ENCODE measurements at regions not wholly inside any gene's neighbourhood (a gene's known extent, or its start where the extent isn't known, plus 50 kb on each side); places are given as distances from the start of the nearest gene placed in this dataset.

DNA sequence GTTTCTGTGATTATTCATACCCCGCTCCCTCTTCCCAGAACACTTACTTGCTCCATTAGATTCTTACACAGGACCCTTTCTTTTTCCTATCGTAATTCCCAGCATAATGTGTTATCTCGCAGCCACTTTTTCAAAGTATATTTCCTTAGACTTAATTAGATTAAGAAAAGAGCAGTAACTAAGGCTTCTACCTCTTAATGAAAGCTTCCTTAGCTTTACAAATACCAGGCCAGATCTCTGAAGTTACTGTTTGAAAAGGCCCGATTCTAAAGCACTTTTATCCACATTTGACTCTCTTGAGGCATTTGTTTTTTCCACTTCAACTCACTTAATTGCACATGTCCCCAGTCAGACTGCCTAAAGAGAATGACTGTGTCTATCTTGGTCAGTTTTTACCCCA is 1264.3 kb upstream of the ADGRL2 start:
- H3K4me3 ChIP-seq, result no peak overlapping the region

DNA sequence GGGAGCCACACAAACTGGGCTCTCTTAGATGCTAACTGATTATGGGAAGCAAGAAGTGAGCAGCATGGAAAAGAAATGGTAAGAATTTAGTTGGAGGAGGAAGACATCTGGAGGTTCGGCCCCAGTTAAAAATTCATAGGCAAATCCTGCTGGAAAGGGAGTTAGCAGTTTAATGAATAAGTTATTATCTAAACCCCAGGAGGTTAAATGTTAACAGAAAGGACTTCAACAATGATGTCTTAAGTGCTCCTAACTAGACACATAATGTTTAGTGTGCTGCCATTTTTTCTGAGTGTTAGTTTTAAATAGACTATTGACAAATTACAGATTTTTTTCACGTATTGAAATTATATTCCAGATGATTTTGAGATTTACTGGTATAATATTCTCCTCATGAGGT is 1265.3 kb upstream of the ADGRL2 start:
- Histone ChIP-seq H3K4me3 (no peak overlapping the region), H3K27me3 (no peaks in the 10 kb centered on the region), H3K36me3 (no peaks in the 10 kb centered on the region), H3K9me3 (no peaks in the 10 kb centered on the region), H3K27ac (no peak overlapping the region), H3K4me1 (no peaks in the 10 kb centered on the region)
- intact Hi-C loops (cut with DNase I), result no loop called here
- TF ChIP-seq, protein P1, sequence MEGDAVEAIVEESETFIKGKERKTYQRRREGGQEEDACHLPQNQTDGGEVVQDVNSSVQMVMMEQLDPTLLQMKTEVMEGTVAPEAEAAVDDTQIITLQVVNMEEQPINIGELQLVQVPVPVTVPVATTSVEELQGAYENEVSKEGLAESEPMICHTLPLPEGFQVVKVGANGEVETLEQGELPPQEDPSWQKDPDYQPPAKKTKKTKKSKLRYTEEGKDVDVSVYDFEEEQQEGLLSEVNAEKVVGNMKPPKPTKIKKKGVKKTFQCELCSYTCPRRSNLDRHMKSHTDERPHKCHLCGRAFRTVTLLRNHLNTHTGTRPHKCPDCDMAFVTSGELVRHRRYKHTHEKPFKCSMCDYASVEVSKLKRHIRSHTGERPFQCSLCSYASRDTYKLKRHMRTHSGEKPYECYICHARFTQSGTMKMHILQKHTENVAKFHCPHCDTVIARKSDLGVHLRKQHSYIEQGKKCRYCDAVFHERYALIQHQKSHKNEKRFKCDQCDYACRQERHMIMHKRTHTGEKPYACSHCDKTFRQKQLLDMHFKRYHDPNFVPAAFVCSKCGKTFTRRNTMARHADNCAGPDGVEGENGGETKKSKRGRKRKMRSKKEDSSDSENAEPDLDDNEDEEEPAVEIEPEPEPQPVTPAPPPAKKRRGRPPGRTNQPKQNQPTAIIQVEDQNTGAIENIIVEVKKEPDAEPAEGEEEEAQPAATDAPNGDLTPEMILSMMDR (IDR thresholded peaks at IDR 0.05), result no peak
- DNase-seq (no peak), ATAC-seq (no peak)

More for the DNA sequence above, 1264.3 kb upstream of the ADGRL2 start:
- TF ChIP-seq, protein P1 (IDR thresholded peaks at IDR 0.05), result no peak
- no peaks in the 10 kb centered on the region for H3K4me1 ChIP-seq
- ATAC-seq (no peak), DNase-seq (no peak)
- H3K9me3 ChIP-seq, result no peaks in the 10 kb centered on the region
- no peaks in the 10 kb centered on the region for H3K36me3 ChIP-seq
- no peaks in the 10 kb centered on the region for H3K27me3 ChIP-seq
- H3K27ac ChIP-seq, result no peak overlapping the region
- intact Hi-C loops (cut with DNase I), result no loop called here

DNA sequence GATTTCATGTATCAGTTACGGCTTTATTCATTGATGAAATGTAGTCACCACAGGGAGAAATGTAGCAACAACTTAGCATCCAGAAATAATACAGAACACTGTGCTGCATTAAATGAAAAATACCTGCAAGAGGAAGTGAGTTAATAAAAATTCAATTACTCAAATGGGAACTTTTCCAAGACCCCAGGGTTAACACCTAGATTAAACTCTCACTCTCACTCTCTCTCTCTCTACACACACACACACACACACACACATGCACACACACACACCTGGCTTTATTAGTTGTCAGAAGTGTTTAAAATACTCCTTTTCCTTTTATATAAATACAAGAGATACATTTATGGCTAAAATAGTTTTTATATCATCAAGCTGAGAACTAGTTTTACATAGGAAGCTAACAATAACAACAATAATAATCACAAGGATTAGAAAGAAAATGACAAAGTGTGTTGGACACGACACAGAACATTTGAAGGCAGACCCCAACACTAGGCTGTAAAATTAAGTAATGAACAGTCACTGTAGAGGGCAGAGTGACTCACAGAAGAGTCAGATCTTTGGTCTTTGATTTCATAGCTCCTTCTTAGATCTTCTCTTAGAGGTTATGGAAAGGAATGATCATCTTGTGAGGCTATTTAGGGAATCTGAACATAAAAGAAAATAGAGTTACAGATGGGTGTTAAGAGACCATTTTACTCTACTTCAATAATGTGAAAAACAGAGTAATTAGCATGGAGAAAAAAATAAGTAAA is 1266.0 kb upstream of the ADGRL2 start:
- no peaks in the 10 kb centered on the region for H3K4me1 ChIP-seq
- intact Hi-C loops (cut with DNase I), result no loop called here
- no peak for DNase-seq
- H3K27ac ChIP-seq, result no peak overlapping the region
- TF ChIP-seq, protein P1 (IDR thresholded peaks at IDR 0.05), result no peak
- ATAC-seq, result no peak
- H3K4me3 ChIP-seq, result no peak overlapping the region
- no peaks in the 10 kb centered on the region for H3K9me3 ChIP-seq
- no peaks in the 10 kb centered on the region for H3K36me3 ChIP-seq
- H3K27me3 ChIP-seq, result no peaks in the 10 kb centered on the region

DNA sequence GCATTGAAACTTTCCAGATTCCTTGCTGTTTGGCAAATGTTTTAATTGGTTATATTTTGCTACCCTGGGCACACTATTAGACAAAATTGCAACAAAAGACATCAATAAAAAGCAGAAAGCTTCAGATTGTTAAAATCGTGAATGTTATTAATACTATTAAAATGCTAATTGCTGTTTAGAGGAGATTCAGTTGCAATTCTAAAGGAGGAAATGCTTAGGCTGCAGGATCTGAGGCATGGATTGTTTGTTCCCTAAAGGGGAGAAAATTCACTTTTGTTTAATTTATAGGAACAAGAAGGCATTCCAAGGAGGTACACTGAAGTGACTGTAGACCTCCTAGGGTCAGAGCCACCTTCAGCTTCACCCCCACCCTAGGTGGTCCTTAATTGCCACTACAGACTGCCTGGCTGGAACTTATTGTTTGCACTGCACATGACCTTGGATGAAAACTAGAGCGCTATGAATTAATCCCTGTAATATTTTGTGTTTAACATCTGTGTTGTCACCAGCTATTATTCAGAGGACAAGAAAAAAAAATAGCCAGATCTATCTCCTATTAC is 1266.9 kb upstream of the ADGRL2 start:
- no peak overlapping the region for H3K4me3 ChIP-seq
- DNase-seq (no peak), ATAC-seq (no peak)
- TF ChIP-seq, protein P1 (IDR thresholded peaks at IDR 0.05), result no peak
- no peaks in the 10 kb centered on the region for H3K4me1 ChIP-seq
- no peak overlapping the region for H3K27ac ChIP-seq
- no peaks in the 10 kb centered on the region for H3K36me3 ChIP-seq
- H3K27me3 ChIP-seq, result no peaks in the 10 kb centered on the region
- no peaks in the 10 kb centered on the region for H3K9me3 ChIP-seq
- intact Hi-C loops (cut with DNase I), result no loop called here

DNA sequence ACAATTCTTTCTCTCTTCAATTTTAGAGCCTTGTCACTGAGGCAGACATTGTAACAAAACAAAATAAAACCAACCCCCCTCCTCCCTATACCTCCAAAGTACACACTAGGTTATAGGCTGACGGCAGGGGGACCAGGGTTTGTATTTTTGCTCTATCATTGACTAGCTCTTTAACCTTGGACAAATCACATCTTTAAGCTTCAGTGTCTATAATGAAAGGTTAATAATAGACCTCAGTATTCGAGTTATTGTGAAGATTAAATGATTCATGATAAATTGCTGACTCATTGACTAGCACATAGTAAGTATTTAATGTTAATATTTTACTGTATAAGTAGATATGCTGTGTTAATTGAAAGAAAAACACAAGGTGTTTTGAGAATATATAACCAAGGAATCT is 1267.6 kb upstream of the ADGRL2 start:
- no peak for ATAC-seq
- H3K9me3 ChIP-seq, result no peaks in the 10 kb centered on the region
- no peak overlapping the region for H3K4me3 ChIP-seq
- intact Hi-C loops (cut with DNase I), result no loop called here
- H3K36me3 ChIP-seq, result no peaks in the 10 kb centered on the region
- H3K27me3 ChIP-seq, result no peaks in the 10 kb centered on the region
- H3K27ac ChIP-seq, result no peak overlapping the region
- TF ChIP-seq, protein P1 (IDR thresholded peaks at IDR 0.05), result no peak
- H3K4me1 ChIP-seq, result no peaks in the 10 kb centered on the region
- DNase-seq, result no peak
